NCI-H446 treated with DMSO at 0.1 percent for 48 hours (cell line): ENCODE measurements at regions not wholly inside any gene's neighbourhood (a gene's known extent, or its start where the extent isn't known, plus 50 kb on each side); places are given as distances from the start of the nearest gene placed in this dataset.
"Not testable (repeated sequence)": the region's sequence is repeated elsewhere in the genome, so short reads cannot be mapped to it uniquely, and the experiment has no call there.

ENCODE experiments used
- DNase-seq: peaks from one replicate; lab custom pipeline; 2025; lab: John Stamatoyannopoulos, UW

- DNase-seq, result not testable (repeated sequence)
Measured at GRCh38 chr7:37617406-37617805, 66.2 kb upstream of the GPR141 start.

- DNase-seq, result no peak
Measured at GRCh38 chr7:37633048-37633447, 50.5 kb upstream of the GPR141 start.
